ENCODE measurements at regions not wholly inside any gene's neighbourhood (a gene's known extent, or its start where the extent isn't known, plus 50 kb on each side); places are given as distances from the start of the nearest gene placed in this dataset.

- DNase-seq (ENCODE audit: low read depth): no peak
Measured at GRCh38 chr9:135029871-135030565, 57.5 kb upstream of the OLFM1 start.

GRCh38 chr9:135030566-135031226 is 56.8 kb upstream of the OLFM1 start:
- no peak for DNase-seq (ENCODE audit: low read depth)

GRCh38 chr9:135032041-135032835 is 55.2 kb upstream of the OLFM1 start:
- DNase-seq (ENCODE audit: low read depth): no peak

- DNase-seq (ENCODE audit: low read depth): no peak
Measured at GRCh38 chr9:135032868-135033460, 54.5 kb upstream of the OLFM1 start.

- no peak for DNase-seq (ENCODE audit: low read depth)
Measured at GRCh38 chr9:135033487-135033886, 54.0 kb upstream of the OLFM1 start.

GRCh38 chr9:135034106-135034505 is 53.4 kb upstream of the OLFM1 start:
- DNase-seq (ENCODE audit: low read depth): no peak

GRCh38 chr9:135035781-135036760 is 51.4 kb upstream of the OLFM1 start:
- no peak for DNase-seq (ENCODE audit: low read depth)

GRCh38 chr9:135036861-135037465 is 50.5 kb upstream of the OLFM1 start:
- no peak for DNase-seq (ENCODE audit: low read depth)

GRCh38 chr9:135037521-135038250 is 49.8 kb upstream of the OLFM1 start:
- no peak for DNase-seq (ENCODE audit: low read depth)
